Lower leg skin (tissue), 4 donors: ENCODE measurements at regions not wholly inside any gene's neighbourhood (a gene's known extent, or its start where the extent isn't known, plus 50 kb on each side); places are given as distances from the start of the nearest gene placed in this dataset.

Source experiments
- DNase-seq, 2 donors: peaks; one replicate each; pipeline ENCODE4 v3.0.0-alpha.2; 2019; ENCODE audit warnings: low spot score in 2 of 2
- H3K4me3 ChIP-seq: fragments of 200-600 bp; sonication (generic); 2 replicates; pipeline ENCODE4 v1.5.1; 2017; ENCODE audit warnings: mild to moderate bottlenecking, low read depth; ENCODE audit not compliant: poor library complexity, severe bottlenecking
- CTCF ChIP-seq, 3 donors: fragments of 450-650 bp; IDR thresholded peaks; one replicate each; pipeline ENCODE4 v1.5.1; 2016; ENCODE audit warnings: antibody characterized with exemption in 3 of 3, mild to moderate bottlenecking in 3 of 3, moderate library complexity in 2 of 3
- POLR2A ChIP-seq, 2 donors: fragments of 450-650 bp; IDR thresholded peaks; one replicate each; pipeline ENCODE4 v1.6.1; 2016 to 2017; ENCODE audit warnings: antibody characterized with exemption in 2 of 2, mild to moderate bottlenecking in 1 of 2, moderate library complexity in 1 of 2
- WGBS, 2 donors: methylation state at CpG; one replicate each; pipeline ENCODE4 v1.1.5; 2018; 5-methylcytosine and 5-hydroxymethylcytosine counted together
- intact Hi-C: fragments of 100-400 bp; cut with DNase I; formaldehyde crosslinking; loops from one replicate; pipeline ENCODE4 v1.15.0; 2023; ENCODE audit warnings: low total_unique reads

- H3K4me3 ChIP-seq = no peak overlapping the region
- WGBS, 2 donors = 79 to 87% methylated on average over 2 of the region's 2 CpGs
- intact Hi-C loops = no loop called here
- no peak for DNase-seq
- TF ChIP-seq CTCF (IDR thresholded peaks at IDR 0.05) (no peak), POLR2A (IDR thresholded peaks at IDR 0.05) (no peak)
These were observed 495.9 kb upstream of the CNTNAP5 start for GRCh38 chr2:123528996-123529707.

GRCh38 chr2:123530004-123530403 is 495.1 kb upstream of the CNTNAP5 start:
- no peak for TF ChIP-seq POLR2A (IDR thresholded peaks at IDR 0.05)
- no peak for TF ChIP-seq CTCF (IDR thresholded peaks at IDR 0.05)
- WGBS, 2 donors = 94 to 97% methylated on average over 1 of the region's 1 CpG
- intact Hi-C loops = no loop called here
- DNase-seq = no peak
- no peak overlapping the region for H3K4me3 ChIP-seq

- intact Hi-C loops = no loop called here
- no peak for TF ChIP-seq CTCF (IDR thresholded peaks at IDR 0.05)
- no peak overlapping the region for H3K4me3 ChIP-seq
- no peak for DNase-seq
- WGBS, 2 donors = 87% methylated on average over 1 of the region's 1 CpG
These were observed 493.0 kb upstream of the CNTNAP5 start for GRCh38 chr2:123532126-123532525.

- TF ChIP-seq POLR2A (IDR thresholded peaks at IDR 0.05) = no peak
- no peak for TF ChIP-seq CTCF (IDR thresholded peaks at IDR 0.05)
- H3K4me3 ChIP-seq = no peak overlapping the region
- WGBS, 2 donors = 19 to 24% methylated on average over 2 of the region's 2 CpGs
- DNase-seq = no peak
- intact Hi-C loops = no loop called here
These were observed 492.1 kb upstream of the CNTNAP5 start for GRCh38 chr2:123532994-123533393.

GRCh38 chr2:123540291-123540690 is 484.8 kb upstream of the CNTNAP5 start:
- no peak for DNase-seq
- 88 to 89% methylated on average over 5 of the region's 5 CpGs for WGBS, 2 donors
- intact Hi-C loops = no loop called here
- TF ChIP-seq POLR2A (IDR thresholded peaks at IDR 0.05) (no peak), CTCF (IDR thresholded peaks at IDR 0.05) (no peak)
- no peak overlapping the region for H3K4me3 ChIP-seq

GRCh38 chr2:123546353-123546752 is 478.7 kb upstream of the CNTNAP5 start:
- TF ChIP-seq POLR2A (IDR thresholded peaks at IDR 0.05) = no peak
- TF ChIP-seq CTCF (IDR thresholded peaks at IDR 0.05) = no peak
- intact Hi-C loops = no loop called here
- DNase-seq = no peak
- H3K4me3 ChIP-seq = no peak overlapping the region
